Chondrocyte (in vitro differentiated cells): ENCODE measurements at regions not wholly inside any gene's neighbourhood (a gene's known extent, or its start where the extent isn't known, plus 50 kb on each side); places are given as distances from the start of the nearest gene placed in this dataset.
"Not testable (repeated sequence)": the region's sequence is repeated elsewhere in the genome, so short reads cannot be mapped to it uniquely, and the experiment has no call there.

Source experiments
- DNase-seq: peaks from one replicate; pipeline ENCODE4 v3.0.0; 2021; ENCODE audit warnings: mixed read lengths, low spot score
- H3K27ac Mint-ChIP-seq: one replicate; pipeline ENCODE4 v1.8.0; 2021; ENCODE audit warnings: mild to moderate bottlenecking, moderate library complexity, mixed read lengths; ENCODE audit not compliant: unreplicated experiment
- H3K27me3 Mint-ChIP-seq: 2 replicates; pipeline ENCODE4 v1.8.0; 2021; ENCODE audit warnings: low read depth, mixed read lengths
- H3K36me3 Mint-ChIP-seq: 2 replicates; pipeline ENCODE4 v1.8.0; 2021; ENCODE audit warnings: low read depth, mixed read lengths
- H3K4me1 Mint-ChIP-seq: 2 replicates; pipeline ENCODE4 v1.8.0; 2021; ENCODE audit warnings: low read depth, mild to moderate bottlenecking, mixed read lengths
- H3K4me3 Mint-ChIP-seq: one replicate; pipeline ENCODE4 v1.8.0; 2021; ENCODE audit warnings: mild to moderate bottlenecking, moderate library complexity, mixed read lengths; ENCODE audit not compliant: unreplicated experiment
- H3K9me3 Mint-ChIP-seq: 2 replicates; pipeline ENCODE4 v1.8.0; 2021; ENCODE audit warnings: low read depth, mixed read lengths
- TF ChIP-seq, protein P1 (sequence below): fragments of 200-600 bp; sonication (generic); IDR thresholded peaks from 2 replicates; pipeline ENCODE4 v1.5.0; 2021; ENCODE audit warnings: antibody characterized with exemption, mild to moderate bottlenecking, moderate library complexity

- Mint-ChIP-seq H3K4me3 (no peak overlapping the region), H3K27ac (no peak overlapping the region), H3K27me3 (no peaks in the 10 kb centered on the region), H3K9me3 (peaks cover 12% of the 10 kb centered on the region), H3K36me3 (no peaks in the 10 kb centered on the region), H3K4me1 (no peaks in the 10 kb centered on the region)
- no peak for DNase-seq
- TF ChIP-seq, protein P1, sequence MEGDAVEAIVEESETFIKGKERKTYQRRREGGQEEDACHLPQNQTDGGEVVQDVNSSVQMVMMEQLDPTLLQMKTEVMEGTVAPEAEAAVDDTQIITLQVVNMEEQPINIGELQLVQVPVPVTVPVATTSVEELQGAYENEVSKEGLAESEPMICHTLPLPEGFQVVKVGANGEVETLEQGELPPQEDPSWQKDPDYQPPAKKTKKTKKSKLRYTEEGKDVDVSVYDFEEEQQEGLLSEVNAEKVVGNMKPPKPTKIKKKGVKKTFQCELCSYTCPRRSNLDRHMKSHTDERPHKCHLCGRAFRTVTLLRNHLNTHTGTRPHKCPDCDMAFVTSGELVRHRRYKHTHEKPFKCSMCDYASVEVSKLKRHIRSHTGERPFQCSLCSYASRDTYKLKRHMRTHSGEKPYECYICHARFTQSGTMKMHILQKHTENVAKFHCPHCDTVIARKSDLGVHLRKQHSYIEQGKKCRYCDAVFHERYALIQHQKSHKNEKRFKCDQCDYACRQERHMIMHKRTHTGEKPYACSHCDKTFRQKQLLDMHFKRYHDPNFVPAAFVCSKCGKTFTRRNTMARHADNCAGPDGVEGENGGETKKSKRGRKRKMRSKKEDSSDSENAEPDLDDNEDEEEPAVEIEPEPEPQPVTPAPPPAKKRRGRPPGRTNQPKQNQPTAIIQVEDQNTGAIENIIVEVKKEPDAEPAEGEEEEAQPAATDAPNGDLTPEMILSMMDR = no peak
Observed at GRCh38 chrX:128425546-128425945, 373.3 kb upstream of the ACTRT1 start.

DNA sequence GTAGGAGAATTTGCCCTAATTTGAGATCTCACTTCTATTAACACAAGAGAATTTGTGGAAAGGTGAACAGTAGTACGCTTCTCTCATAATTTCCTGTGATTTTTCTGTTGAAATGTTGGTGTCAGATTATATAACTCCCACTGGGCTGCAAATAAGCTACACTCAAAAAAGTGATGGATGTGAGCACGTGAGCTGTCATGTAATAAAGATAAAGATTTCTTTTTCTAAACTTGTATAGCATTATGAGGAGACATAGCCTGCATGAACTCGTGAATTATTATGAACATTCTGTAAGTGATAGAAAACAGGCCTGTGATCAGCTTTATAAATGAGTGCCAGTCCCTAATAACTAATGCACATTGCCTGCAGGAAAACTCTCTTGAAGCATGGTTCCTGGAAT lies 356.6 kb upstream of the ACTRT1 start:
- H3K9me3 Mint-ChIP-seq = peaks cover 14% of the 10 kb centered on the region
- TF ChIP-seq, protein P1 = no peak
- H3K27me3 Mint-ChIP-seq = no peaks in the 10 kb centered on the region
- no peak for DNase-seq
- no peak overlapping the region for H3K27ac Mint-ChIP-seq
- no peak overlapping the region for H3K4me3 Mint-ChIP-seq
- no peaks in the 10 kb centered on the region for H3K36me3 Mint-ChIP-seq
- H3K4me1 Mint-ChIP-seq = no peaks in the 10 kb centered on the region

- H3K9me3 Mint-ChIP-seq = peaks cover 7% of the 10 kb centered on the region
- no peaks in the 10 kb centered on the region for H3K27me3 Mint-ChIP-seq
- no peak overlapping the region for H3K27ac Mint-ChIP-seq
- H3K4me3 Mint-ChIP-seq = no peak overlapping the region
- H3K4me1 Mint-ChIP-seq = no peaks in the 10 kb centered on the region
- TF ChIP-seq, protein P1 = no peak
- DNase-seq = no peak
- H3K36me3 Mint-ChIP-seq = no peaks in the 10 kb centered on the region
Observed at GRCh38 chrX:128396601-128397000, 344.4 kb upstream of the ACTRT1 start.

GRCh38 chrX:128383846-128384245 lies 331.6 kb upstream of the ACTRT1 start:
- H3K36me3 Mint-ChIP-seq, H3K27ac Mint-ChIP-seq, H3K27me3 Mint-ChIP-seq, H3K4me3 Mint-ChIP-seq, H3K4me1 Mint-ChIP-seq: not testable (repeated sequence)
- peak; percentile 32 for DNase-seq
- peaks cover 43% of the 10 kb centered on the region for H3K9me3 Mint-ChIP-seq

GRCh38 chrX:128365492-128365891 lies 313.3 kb upstream of the ACTRT1 start:
- Mint-ChIP-seq H3K4me1 (no peaks in the 10 kb centered on the region), H3K4me3 (no peak overlapping the region), H3K9me3 (peaks cover 21% of the 10 kb centered on the region), H3K36me3 (no peaks in the 10 kb centered on the region), H3K27ac (no peak overlapping the region), H3K27me3 (no peaks in the 10 kb centered on the region)
- DNase-seq = no peak
- TF ChIP-seq, protein P1 = no peak

- no peak overlapping the region for H3K27ac Mint-ChIP-seq
- H3K4me1 Mint-ChIP-seq = no peaks in the 10 kb centered on the region
- no peak for DNase-seq
- H3K27me3 Mint-ChIP-seq = no peaks in the 10 kb centered on the region
- peaks cover 14% of the 10 kb centered on the region for H3K9me3 Mint-ChIP-seq
- TF ChIP-seq, protein P1 = no peak
- no peaks in the 10 kb centered on the region for H3K36me3 Mint-ChIP-seq
- no peak overlapping the region for H3K4me3 Mint-ChIP-seq
Observed at GRCh38 chrX:128335671-128336070, 283.5 kb upstream of the ACTRT1 start.
